Adrenal gland (tissue), 9 donors: ENCODE measurements at regions not wholly inside any gene's neighbourhood (a gene's known extent, or its start where the extent isn't known, plus 50 kb on each side); places are given as distances from the start of the nearest gene placed in this dataset.

Experiments used
- DNase-seq, 7 donors: peaks; one replicate each; pipeline ENCODE4 v3.0.0-alpha.2; 2019 to 2020
- H3K27ac ChIP-seq, 5 donors: fragments of 200-600 bp; sonication (generic) in 4 of 5; 1 replicate in 3 of 5; 2 replicates in 2 of 5; pipeline versions ENCODE4 v1.5.1 to v1.8.0; 2016 to 2020; ENCODE audit warnings: mild to moderate bottlenecking in 1 of 5
- H3K27me3 ChIP-seq: fragments of 200-600 bp; 2 replicates; pipeline ENCODE4 v1.8.0; 2021
- H3K36me3 ChIP-seq, 2 donors: fragments of 200-600 bp; replicated peaks in 1 of 2; 1 replicate in 1 of 2; 2 replicates in 1 of 2; pipeline versions ENCODE4 v1.5.1 to v1.8.0; 2018 to 2022
- H3K4me1 ChIP-seq, 2 donors: fragments of 200-600 bp; replicated peaks in 1 of 2; 1 replicate in 1 of 2; 2 replicates in 1 of 2; pipeline versions ENCODE4 v1.5.1 to v1.8.0; 2018 to 2021
- H3K4me3 ChIP-seq, 4 donors: fragments of 200-600 bp; sonication (generic) in 3 of 4; one replicate each; pipeline ENCODE4 v1.5.1; 2016 to 2018
- H3K9me3 ChIP-seq, 3 donors: fragments of 200-600 bp; sonication (generic) in 1 of 3; replicated peaks in 1 of 3; 1 replicate in 2 of 3; 2 replicates in 1 of 3; pipeline versions ENCODE4 v1.5.1 to v1.8.0; 2016 to 2021
- CTCF ChIP-seq, 6 experiments: fragments of 450-650 bp in 4 of 6; fragments of 200-600 bp in 2 of 6; sonication (generic) in 1 of 6; IDR thresholded peaks; 1 replicate in 5 of 6; 2 replicates in 1 of 6; pipeline versions ENCODE4 v1.5.1 to v1.8.0; 2016 to 2021; ENCODE audit warnings: antibody characterized with exemption in 6 of 6, mild to moderate bottlenecking in 2 of 6, moderate library complexity in 1 of 6
- POLR2A ChIP-seq, 2 donors: fragments of 450-650 bp; IDR thresholded peaks; one replicate each; pipeline ENCODE4 v1.6.1; 2017; ENCODE audit warnings: antibody characterized with exemption in 2 of 2, mild to moderate bottlenecking in 2 of 2, moderate library complexity in 1 of 2
- WGBS, 4 donors: extraction: QIAGEN DNeasy Blood & Tissue Kit in 2 of 4; methylation state at CpG; one replicate each; pipeline versions ENCODE4 v1.1.5 to v1.1.7; 2013 to 2017; 5-methylcytosine and 5-hydroxymethylcytosine counted together
- intact Hi-C, 2 donors: fragments of 100-400 bp; cut with DNase I; formaldehyde crosslinking; loops; one replicate each; pipeline versions ENCODE4 v1.14.1 to v1.15.0; 2022 to 2023
- donor health status: healthy with polysubstance abuse.
- donor health status: Bipolar disorder and iron deficiency.
- donor health status: DM: yes; HTN: yes; CAD: no.
- donor health status: DM: no; HTN: no; CAD: no.
- donor health status: DM: no; HTN: no; CAD: no.

DNA sequence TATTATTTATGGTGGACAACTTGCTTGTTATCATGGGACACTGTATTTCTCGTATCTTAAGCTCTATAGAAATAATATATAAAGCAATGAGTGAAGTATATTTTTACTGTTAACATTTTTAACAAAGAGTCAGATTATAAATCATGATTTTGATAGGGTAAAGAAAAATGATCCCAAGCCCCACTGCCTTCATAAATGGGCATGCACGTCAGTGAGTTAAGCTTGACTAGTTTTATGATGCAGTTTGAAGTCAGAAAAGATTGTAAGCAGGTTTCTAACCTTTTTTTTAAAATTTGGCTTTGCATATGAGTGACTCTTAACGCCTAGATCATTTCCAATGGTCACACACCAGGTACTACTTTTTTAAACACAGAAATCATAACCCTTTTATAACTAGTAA, 152.8 kb downstream of the GNAT3 start:
- WGBS, 4 donors, result 84 to 93% (median 90%) methylated on average over 3 of the region's 3 CpGs
- Histone ChIP-seq H3K4me1 (no peaks in the 10 kb centered on the region), H3K36me3 (no peaks in the 10 kb centered on the region), H3K9me3 (no peaks in the 10 kb centered on the region), H3K27ac (no peak overlapping the region), H3K27me3 (no peaks in the 10 kb centered on the region), H3K4me3 (no peak overlapping the region)
- intact Hi-C loops, result no loop called here
- no peak for DNase-seq
- TF ChIP-seq POLR2A (IDR thresholded peaks at IDR 0.05) (no peak), CTCF (IDR thresholded peaks at IDR 0.05) (no peak)

DNA sequence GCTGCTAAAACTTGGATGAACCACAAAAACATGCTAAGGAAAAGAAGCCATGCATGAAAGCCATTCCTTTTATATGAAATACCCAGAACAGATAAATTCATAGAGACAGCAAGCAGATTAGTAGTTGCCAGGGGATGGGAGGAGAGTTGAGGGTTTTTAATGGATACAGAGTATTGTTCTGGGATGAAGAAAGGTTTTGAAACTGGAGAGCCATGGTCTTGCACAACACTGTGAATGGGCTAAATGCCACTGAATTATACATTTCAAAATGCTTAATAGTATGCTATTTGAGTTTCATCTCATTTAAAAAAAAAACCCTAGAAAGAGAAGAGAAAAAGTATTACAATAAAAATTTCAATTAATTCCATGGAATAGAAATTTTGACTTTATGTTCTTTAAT, 154.3 kb downstream of the GNAT3 start:
- Histone ChIP-seq H3K27ac (no peak overlapping the region), H3K27me3 (no peaks in the 10 kb centered on the region), H3K4me3 (no peak overlapping the region), H3K4me1 (no peaks in the 10 kb centered on the region), H3K36me3 (no peaks in the 10 kb centered on the region), H3K9me3 (no peaks in the 10 kb centered on the region)
- TF ChIP-seq POLR2A (IDR thresholded peaks at IDR 0.05) (no peak), CTCF (IDR thresholded peaks at IDR 0.05) (no peak)
- intact Hi-C loops, result no loop called here
- DNase-seq, result no peak

- Histone ChIP-seq H3K27ac (no peak overlapping the region), H3K4me1 (no peaks in the 10 kb centered on the region), H3K36me3 (no peaks in the 10 kb centered on the region), H3K4me3 (no peak overlapping the region), H3K9me3 (no peaks in the 10 kb centered on the region), H3K27me3 (no peaks in the 10 kb centered on the region)
- TF ChIP-seq POLR2A (IDR thresholded peaks at IDR 0.05), result no peak
- TF ChIP-seq CTCF (IDR thresholded peaks at IDR 0.05), result no peak
- no peak for DNase-seq
- intact Hi-C loops, result no loop called here
- 0 to 50% (median 43%) methylated on average over 1 of the region's 1 CpG for WGBS, 4 donors
Measured at GRCh38 chr7:80350430-80350829, 161.4 kb downstream of the GNAT3 start.

DNA sequence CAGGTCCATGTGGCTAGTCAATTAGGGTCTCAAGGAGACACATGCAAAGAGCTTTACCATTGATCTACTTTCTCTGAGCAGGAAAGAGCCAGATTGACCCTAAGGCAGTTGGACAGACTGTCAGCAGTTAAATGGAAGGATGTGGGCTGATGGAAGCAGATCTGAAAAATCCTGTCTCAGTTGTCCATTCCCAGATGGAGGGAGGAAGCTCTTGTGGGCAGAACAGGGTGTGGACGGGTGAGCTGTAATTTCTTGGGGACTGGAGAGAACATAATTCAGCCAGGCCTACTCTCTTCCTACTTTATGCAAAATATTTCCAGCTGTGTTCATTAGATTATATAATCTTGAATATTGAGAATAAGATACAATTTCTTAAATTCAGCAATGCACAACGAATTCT, 163.6 kb downstream of the GNAT3 start:
- H3K27me3 ChIP-seq, result no peaks in the 10 kb centered on the region
- no peak for DNase-seq
- H3K4me1 ChIP-seq, result no peaks in the 10 kb centered on the region
- H3K4me3 ChIP-seq, result no peak overlapping the region
- no peaks in the 10 kb centered on the region for H3K9me3 ChIP-seq
- H3K36me3 ChIP-seq, result no peaks in the 10 kb centered on the region
- WGBS, 4 donors, result 69 to 87% (median 78%) methylated on average over 2 of the region's 2 CpGs
- intact Hi-C loops, result no loop called here
- TF ChIP-seq CTCF (IDR thresholded peaks at IDR 0.05), result no peak
- no peak for TF ChIP-seq POLR2A (IDR thresholded peaks at IDR 0.05)
- no peak overlapping the region for H3K27ac ChIP-seq
